HEK293 (cell line): ENCODE measurements at regions not wholly inside any gene's neighbourhood (a gene's known extent, or its start where the extent isn't known, plus 50 kb on each side); places are given as distances from the start of the nearest gene placed in this dataset.

Source experiments
- CTCF ChIA-PET: fragments of 350-600 bp; formaldehyde crosslinking; extraction: SDS; loops from one replicate; lab custom pipeline; 2021; ENCODE audit warnings: antibody characterized with exemption; lab: Yijun Ruan, JAX
- POLR2A ChIA-PET: fragments of 300-600 bp; formaldehyde crosslinking; extraction: SDS; loops from one replicate; lab custom pipeline; 2020; ENCODE audit warnings: antibody characterized with exemption, inconsistent platforms; lab: Yijun Ruan, JAX
- H3K27ac ChIP-seq: fragments of 200-500 bp; sonication (Bioruptor generic); 2 replicates; pipeline ENCODE4 v1.5.1; 2014; ENCODE audit warnings: low read depth, low read length, control low read depth, inconsistent platforms; ENCODE audit errors: extremely low read depth
- H3K36me3 ChIP-seq, 2 experiments: fragments of 200-500 bp in 1 of 2; sonication (Bioruptor generic) in 1 of 2; 1 replicate in 1 of 2; 2 replicates in 1 of 2; pipeline ENCODE4 v1.5.1; 2014 to 2017; ENCODE audit warnings: inconsistent platforms in 2 of 2, low read length in 2 of 2; ENCODE audit not compliant: control insufficient read depth in 2 of 2, insufficient read depth in 1 of 2
- H3K4me1 ChIP-seq: fragments of 200-500 bp; sonication (Bioruptor generic); 2 replicates; pipeline ENCODE4 v1.5.1; 2014; ENCODE audit warnings: mild to moderate bottlenecking, low read length, inconsistent platforms; ENCODE audit not compliant: control insufficient read depth, insufficient read depth
- H3K4me3 ChIP-seq: 2 replicates; pipeline ENCODE4 v1.5.1; 2011; ENCODE audit warnings: low read depth, mild to moderate bottlenecking, control low read depth, low read length, moderate library complexity
- H3K9me3 ChIP-seq: fragments of 200-500 bp; sonication (Bioruptor generic); 2 replicates; pipeline ENCODE4 v1.5.1; 2014; ENCODE audit warnings: low read depth, low read length, inconsistent platforms; ENCODE audit not compliant: control insufficient read depth, insufficient read depth
- GLI2 ChIP-seq: fragments of 450-650 bp; formaldehyde crosslinking; IDR thresholded peaks from 2 replicates; pipeline ENCODE4; 2017; ENCODE audit warnings: missing biosample characterization, missing genetic modification characterization, low read depth, borderline replicate concordance
- GLIS1 ChIP-seq: fragments of 450-650 bp; formaldehyde crosslinking; IDR thresholded peaks from 2 replicates; pipeline ENCODE4 v1.5.1; 2016; ENCODE audit warnings: missing biosample characterization, missing genetic modification characterization
- HOXC10 ChIP-seq: sonication (generic); formaldehyde crosslinking; IDR thresholded peaks from 2 replicates; pipeline ENCODE4 v1.8.1; 2023; ENCODE audit warnings: mild to moderate bottlenecking, missing genetic modification reagents
- KLF16 ChIP-seq: fragments of 450-650 bp; formaldehyde crosslinking; IDR thresholded peaks from 2 replicates; pipeline ENCODE4 v1.5.1; 2017; ENCODE audit warnings: missing biosample characterization, missing genetic modification characterization
- PRDM1 ChIP-seq: fragments of 450-650 bp; formaldehyde crosslinking; IDR thresholded peaks from 2 replicates; pipeline ENCODE4; 2016; ENCODE audit warnings: missing biosample characterization, missing genetic modification characterization
- YY2 ChIP-seq: fragments of 450-650 bp; formaldehyde crosslinking; IDR thresholded peaks from 2 replicates; pipeline ENCODE4 v1.5.1; 2016; ENCODE audit warnings: missing biosample characterization, missing genetic modification characterization
- ZBTB44 ChIP-seq: fragments of 450-650 bp; IDR thresholded peaks from 2 replicates; pipeline ENCODE4 v1.5.1; 2018; ENCODE audit warnings: missing biosample characterization, mild to moderate bottlenecking, missing genetic modification characterization
- ZFP41 ChIP-seq: fragments of 450-650 bp; formaldehyde crosslinking; IDR thresholded peaks from 2 replicates; pipeline ENCODE4 v1.5.1; 2016; ENCODE audit warnings: missing biosample characterization, missing genetic modification characterization, borderline replicate concordance
- ZNF174 ChIP-seq: fragments of 450-650 bp; formaldehyde crosslinking; IDR thresholded peaks from 2 replicates; pipeline ENCODE4 v1.5.0; 2017; ENCODE audit warnings: missing biosample characterization, mild to moderate bottlenecking, missing genetic modification characterization
- ZNF202 ChIP-seq: fragments of 450-650 bp; formaldehyde crosslinking; IDR thresholded peaks from 2 replicates; pipeline ENCODE4 v1.5.1; 2016; ENCODE audit warnings: missing biosample characterization, missing genetic modification characterization, borderline replicate concordance
- ZNF214 ChIP-seq: fragments of 450-650 bp; formaldehyde crosslinking; IDR thresholded peaks from 2 replicates; pipeline ENCODE4 v1.5.1; 2017; ENCODE audit warnings: missing biosample characterization, mild to moderate bottlenecking, missing genetic modification characterization, borderline replicate concordance
- ZNF366 ChIP-seq: fragments of 450-650 bp; formaldehyde crosslinking; conservative IDR thresholded peaks from 2 replicates; pipeline ENCODE4 v1.5.1; 2016; ENCODE audit warnings: missing biosample characterization, missing genetic modification characterization
- ZNF394 ChIP-seq: fragments of 450-650 bp; formaldehyde crosslinking; IDR thresholded peaks from 2 replicates; pipeline ENCODE4 v1.5.1; 2016; ENCODE audit warnings: missing biosample characterization, missing genetic modification characterization, mild to moderate bottlenecking, moderate library complexity, borderline replicate concordance
- ZNF423 ChIP-seq: fragments of 450-650 bp; formaldehyde crosslinking; IDR thresholded peaks from 2 replicates; pipeline ENCODE4 v1.5.1; 2016; ENCODE audit warnings: missing biosample characterization, missing genetic modification characterization
- ZNF561 ChIP-seq: fragments of 450-650 bp; IDR thresholded peaks from 2 replicates; pipeline ENCODE4 v1.5.1; 2018; ENCODE audit warnings: missing biosample characterization, missing genetic modification characterization, borderline replicate concordance
- ZNF571 ChIP-seq: fragments of 450-650 bp; formaldehyde crosslinking; IDR thresholded peaks from 2 replicates; pipeline ENCODE4 v1.5.0; 2017; ENCODE audit warnings: missing biosample characterization, missing genetic modification characterization
- ZNF76 ChIP-seq: fragments of 450-650 bp; formaldehyde crosslinking; IDR thresholded peaks from 2 replicates; pipeline ENCODE4; 2016; ENCODE audit warnings: low read depth, missing biosample characterization, missing genetic modification characterization, borderline replicate concordance
- ZNF777 ChIP-seq: fragments of 450-650 bp; formaldehyde crosslinking; IDR thresholded peaks from 2 replicates; pipeline ENCODE4 v1.5.1; 2017; ENCODE audit warnings: missing biosample characterization, missing genetic modification characterization, borderline replicate concordance
- ZSCAN16 ChIP-seq: fragments of 450-650 bp; formaldehyde crosslinking; IDR thresholded peaks from 2 replicates; pipeline ENCODE4 v1.5.1; 2016; ENCODE audit warnings: missing biosample characterization, missing genetic modification characterization
- ZSCAN30 ChIP-seq: fragments of 450-650 bp; IDR thresholded peaks from 2 replicates; pipeline ENCODE4 v1.5.1; 2018; ENCODE audit warnings: missing biosample characterization, mild to moderate bottlenecking, missing genetic modification characterization, moderate library complexity
- TF ChIP-seq, protein P1 (sequence below): fragments of 450-650 bp; formaldehyde crosslinking; IDR thresholded peaks from 2 replicates; pipeline ENCODE4 v1.5.1; 2016; ENCODE audit warnings: missing biosample characterization, missing genetic modification characterization
- TF ChIP-seq, protein P2 (sequence below): fragments of 450-650 bp; formaldehyde crosslinking; IDR thresholded peaks from 2 replicates; pipeline ENCODE4; 2016; ENCODE audit warnings: missing biosample characterization, missing genetic modification characterization
- TF ChIP-seq, protein P3 (sequence below): fragments of 450-650 bp; formaldehyde crosslinking; IDR thresholded peaks from 2 replicates; pipeline ENCODE4 v1.5.1; 2016; ENCODE audit warnings: missing biosample characterization, missing genetic modification characterization

DNA sequence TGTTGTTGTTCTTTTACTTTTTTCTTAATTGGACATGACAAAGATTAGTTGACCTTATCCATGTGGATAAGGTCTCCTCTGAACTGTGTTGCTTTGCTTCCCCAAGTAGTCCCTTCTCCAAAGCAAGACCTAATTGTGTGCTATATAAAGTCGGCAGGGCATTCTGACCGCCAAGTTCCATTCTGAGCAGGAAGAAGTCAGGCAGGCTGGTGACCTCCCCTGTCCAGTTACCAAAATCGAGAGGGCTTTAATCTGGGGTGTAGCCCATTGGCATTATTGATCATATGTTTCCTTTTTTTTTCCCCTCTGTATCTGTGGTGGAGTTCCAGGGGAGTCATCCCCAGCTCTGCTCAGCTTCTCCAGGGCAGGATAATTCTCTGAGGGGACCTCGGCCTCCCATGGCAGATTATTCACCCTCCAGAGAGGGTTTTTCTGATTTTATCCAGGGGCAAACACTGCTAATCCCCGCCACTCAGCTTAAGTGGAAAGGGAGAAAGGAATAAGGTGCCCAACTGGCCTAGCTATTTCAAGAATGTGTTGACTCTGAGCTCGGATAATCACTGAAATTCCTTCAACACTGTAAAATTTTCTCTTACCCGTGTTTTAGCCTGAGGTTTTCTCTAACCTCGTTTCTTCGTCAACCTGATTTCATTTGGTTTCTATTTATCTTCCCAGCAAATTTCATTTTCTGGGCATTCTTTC is 71.8 kb upstream of the L3MBTL3 start:
- TF ChIP-seq, protein P1, sequence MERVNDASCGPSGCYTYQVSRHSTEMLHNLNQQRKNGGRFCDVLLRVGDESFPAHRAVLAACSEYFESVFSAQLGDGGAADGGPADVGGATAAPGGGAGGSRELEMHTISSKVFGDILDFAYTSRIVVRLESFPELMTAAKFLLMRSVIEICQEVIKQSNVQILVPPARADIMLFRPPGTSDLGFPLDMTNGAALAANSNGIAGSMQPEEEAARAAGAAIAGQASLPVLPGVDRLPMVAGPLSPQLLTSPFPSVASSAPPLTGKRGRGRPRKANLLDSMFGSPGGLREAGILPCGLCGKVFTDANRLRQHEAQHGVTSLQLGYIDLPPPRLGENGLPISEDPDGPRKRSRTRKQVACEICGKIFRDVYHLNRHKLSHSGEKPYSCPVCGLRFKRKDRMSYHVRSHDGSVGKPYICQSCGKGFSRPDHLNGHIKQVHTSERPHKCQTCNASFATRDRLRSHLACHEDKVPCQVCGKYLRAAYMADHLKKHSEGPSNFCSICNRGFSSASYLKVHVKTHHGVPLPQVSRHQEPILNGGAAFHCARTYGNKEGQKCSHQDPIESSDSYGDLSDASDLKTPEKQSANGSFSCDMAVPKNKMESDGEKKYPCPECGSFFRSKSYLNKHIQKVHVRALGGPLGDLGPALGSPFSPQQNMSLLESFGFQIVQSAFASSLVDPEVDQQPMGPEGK (tag by site-specific recombination): no peak
- no peak for TF ChIP-seq YY2 (tag by site-specific recombination)
- TF ChIP-seq GLI2 (tag by site-specific recombination): no peak
- TF ChIP-seq HOXC10 (CRISPR knock-in tag): no peak
- TF ChIP-seq ZNF214 (tag by site-specific recombination): no peak
- no peak for TF ChIP-seq GLIS1 (tag by site-specific recombination)
- TF ChIP-seq, protein P2, sequence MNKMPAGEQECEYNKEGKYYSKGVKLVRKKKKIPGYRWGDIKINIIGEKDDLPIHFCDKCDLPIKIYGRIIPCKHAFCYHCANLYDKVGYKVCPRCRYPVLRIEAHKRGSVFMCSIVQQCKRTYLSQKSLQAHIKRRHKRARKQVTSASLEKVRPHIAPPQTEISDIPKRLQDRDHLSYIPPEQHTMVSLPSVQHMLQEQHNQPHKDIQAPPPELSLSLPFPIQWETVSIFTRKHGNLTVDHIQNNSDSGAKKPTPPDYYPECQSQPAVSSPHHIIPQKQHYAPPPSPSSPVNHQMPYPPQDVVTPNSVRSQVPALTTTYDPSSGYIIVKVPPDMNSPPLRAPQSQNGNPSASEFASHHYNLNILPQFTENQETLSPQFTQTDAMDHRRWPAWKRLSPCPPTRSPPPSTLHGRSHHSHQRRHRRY (tag by site-specific recombination): no peak
- no peak for TF ChIP-seq ZNF394 (tag by site-specific recombination)
- no peak for TF ChIP-seq ZNF366 (tag by site-specific recombination)
- no peak for TF ChIP-seq ZSCAN30 (tag by site-specific recombination)
- no peak for TF ChIP-seq ZNF777 (tag by site-specific recombination)
- TF ChIP-seq ZBTB44 (tag by site-specific recombination): no peak
- TF ChIP-seq ZNF174 (tag by site-specific recombination): no peak
- no peak for TF ChIP-seq ZNF571 (tag by site-specific recombination)
- TF ChIP-seq ZNF76 (tag by site-specific recombination): no peak
- CTCF ChIA-PET: interaction anchor here (1.3 kb wide), 1 partner anchor 348 kb away, joined by 4 read pairs; no protein-coding TSS in a partner anchor
- no peaks in the 10 kb centered on the region for H3K9me3 ChIP-seq
- no peaks in the 10 kb centered on the region for H3K36me3 ChIP-seq
- H3K4me1 ChIP-seq: no peaks in the 10 kb centered on the region
- POLR2A ChIA-PET: no interaction called here
- H3K27ac ChIP-seq: no peak overlapping the region
- no peak overlapping the region for H3K4me3 ChIP-seq

DNA sequence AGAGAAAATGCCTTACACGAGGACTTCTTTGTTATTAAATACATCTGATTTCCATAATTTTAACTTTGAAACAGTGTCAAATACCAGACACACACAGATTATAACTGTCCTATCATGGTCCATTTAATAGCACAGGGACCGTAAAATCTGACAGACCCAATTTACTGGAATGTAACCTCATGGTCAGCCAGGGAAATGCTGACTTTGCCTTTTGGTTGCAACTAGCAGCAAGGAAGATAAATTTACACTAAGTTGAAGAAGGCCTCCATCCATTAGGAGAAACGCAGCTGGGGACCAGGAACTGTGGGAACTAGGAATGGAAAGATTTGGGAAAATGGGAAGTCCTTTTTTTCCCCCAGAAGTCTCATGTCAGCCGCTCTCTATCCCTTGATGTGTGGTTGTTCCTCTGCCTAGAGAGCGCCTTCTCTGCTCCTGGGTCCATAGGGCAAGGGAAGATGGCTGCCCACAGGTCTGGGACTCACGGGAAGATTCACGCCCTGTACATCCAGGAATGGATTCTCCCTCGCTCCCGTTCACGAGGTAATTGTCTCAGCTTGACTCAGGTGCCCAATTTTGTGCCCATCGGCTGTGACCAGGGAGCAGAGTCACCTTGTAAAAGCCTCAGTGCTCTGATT is 74.6 kb upstream of the L3MBTL3 start:
- no peaks in the 10 kb centered on the region for H3K4me1 ChIP-seq
- ChIA-PET POLR2A (no interaction called here), CTCF (interaction anchor here (0.6 to 0.7 kb wide), 2 partner anchors 57 to 172 kb away, joined by 3 to 5 read pairs; no protein-coding TSS in a partner anchor)
- TF ChIP-seq ZNF561 (tag by site-specific recombination) (no peak), ZNF423 (tag by site-specific recombination) (no peak), ZSCAN16 (tag by site-specific recombination) (no peak), ZNF394 (tag by site-specific recombination) (no peak), GLIS1 (tag by site-specific recombination) (no peak), PRDM1 (tag by site-specific recombination) (no peak), KLF16 (tag by site-specific recombination) (no peak), ZFP41 (tag by site-specific recombination) (no peak), ZNF202 (tag by site-specific recombination) (no peak)
- TF ChIP-seq, protein P3, sequence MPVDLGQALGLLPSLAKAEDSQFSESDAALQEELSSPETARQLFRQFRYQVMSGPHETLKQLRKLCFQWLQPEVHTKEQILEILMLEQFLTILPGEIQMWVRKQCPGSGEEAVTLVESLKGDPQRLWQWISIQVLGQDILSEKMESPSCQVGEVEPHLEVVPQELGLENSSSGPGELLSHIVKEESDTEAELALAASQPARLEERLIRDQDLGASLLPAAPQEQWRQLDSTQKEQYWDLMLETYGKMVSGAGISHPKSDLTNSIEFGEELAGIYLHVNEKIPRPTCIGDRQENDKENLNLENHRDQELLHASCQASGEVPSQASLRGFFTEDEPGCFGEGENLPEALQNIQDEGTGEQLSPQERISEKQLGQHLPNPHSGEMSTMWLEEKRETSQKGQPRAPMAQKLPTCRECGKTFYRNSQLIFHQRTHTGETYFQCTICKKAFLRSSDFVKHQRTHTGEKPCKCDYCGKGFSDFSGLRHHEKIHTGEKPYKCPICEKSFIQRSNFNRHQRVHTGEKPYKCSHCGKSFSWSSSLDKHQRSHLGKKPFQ: no peak
- no peaks in the 10 kb centered on the region for H3K9me3 ChIP-seq
- no peaks in the 10 kb centered on the region for H3K36me3 ChIP-seq
- no peak overlapping the region for H3K4me3 ChIP-seq
- no peak overlapping the region for H3K27ac ChIP-seq
